ENCODE measurements at regions not wholly inside any gene's neighbourhood (a gene's known extent, or its start where the extent isn't known, plus 50 kb on each side); places are given as distances from the start of the nearest gene placed in this dataset.

DNA sequence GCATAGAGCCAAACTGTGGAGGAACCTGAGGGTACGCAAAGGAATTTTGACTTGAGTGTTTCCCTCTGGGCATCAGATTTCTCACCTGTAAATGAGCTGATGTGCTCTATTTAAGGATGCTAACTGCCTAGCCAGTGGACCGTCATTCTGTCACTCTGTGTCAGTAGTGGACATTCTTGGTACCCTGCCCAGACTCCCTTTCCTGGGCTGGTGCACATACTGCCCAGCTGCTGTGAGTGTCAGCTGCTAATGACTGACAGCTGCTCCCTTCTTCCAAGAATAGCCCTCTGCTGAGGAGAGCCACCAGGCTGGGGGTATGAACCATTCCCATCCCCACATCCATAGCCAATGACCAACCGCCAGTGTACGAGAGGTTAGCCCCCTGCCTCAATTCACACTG is 193.1 kb upstream of the DAB1 start:
- no peaks in the 10 kb centered on the region for H4K20me1 ChIP-seq (ENCODE audit: insufficient read depth)
- ChIA-PET RAD21 (ENCODE audit: low non-redundant PET in 1 of 2, low total read pairs in 2 of 2, uncharacterized antibody in 2 of 2, unreplicated experiment in 2 of 2) (no interaction called here), CTCF (no interaction called here), POLR2A (no interaction called here)
- ATAC-seq (no peak), DNase-seq (ENCODE audit: low read depth, low spot score) (no peak)
- intact Hi-C loops (cut with micrococcal nuclease) = no loop called here
- H3K4me2 ChIP-seq (ENCODE audit: low read length) = no peak overlapping the region
- H2AFZ ChIP-seq (ENCODE audit: low read depth, low read length, poor library complexity, severe bottlenecking) = no peak overlapping the region
- no peaks in the 10 kb centered on the region for H3K9me2 ChIP-seq (ENCODE audit: insufficient read depth)
- H3K79me2 ChIP-seq (ENCODE audit: insufficient read depth, low read length) = no peaks in the 10 kb centered on the region
- H3K36me3 ChIP-seq (ENCODE audit: control insufficient read depth in 1 of 2, insufficient read depth in 2 of 2, low read length in 2 of 2) = no peaks in the 10 kb centered on the region
- no TSS peak for BruUV-seq (replicated peaks)
- H3K4me3 ChIP-seq (replicated peaks in 1 of 2; ENCODE audit: low read depth in 1 of 2, low read length in 2 of 2) = no peak overlapping the region
- no peaks in the 10 kb centered on the region for H3K9me3 ChIP-seq (ENCODE audit: control insufficient read depth in 1 of 2, insufficient read depth in 1 of 2, low read depth in 1 of 2, low read length in 2 of 2)
- no peaks in the 10 kb centered on the region for H3K27me3 ChIP-seq (ENCODE audit: insufficient read depth, low read length)
- no peak overlapping the region for H3K27ac ChIP-seq (ENCODE audit: low read depth, low read length)
- no peaks in the 10 kb centered on the region for H3K4me1 ChIP-seq (ENCODE audit: control insufficient read depth in 1 of 2, insufficient read depth in 2 of 2, low read length in 2 of 2)
- TF ChIP-seq, protein P1, sequence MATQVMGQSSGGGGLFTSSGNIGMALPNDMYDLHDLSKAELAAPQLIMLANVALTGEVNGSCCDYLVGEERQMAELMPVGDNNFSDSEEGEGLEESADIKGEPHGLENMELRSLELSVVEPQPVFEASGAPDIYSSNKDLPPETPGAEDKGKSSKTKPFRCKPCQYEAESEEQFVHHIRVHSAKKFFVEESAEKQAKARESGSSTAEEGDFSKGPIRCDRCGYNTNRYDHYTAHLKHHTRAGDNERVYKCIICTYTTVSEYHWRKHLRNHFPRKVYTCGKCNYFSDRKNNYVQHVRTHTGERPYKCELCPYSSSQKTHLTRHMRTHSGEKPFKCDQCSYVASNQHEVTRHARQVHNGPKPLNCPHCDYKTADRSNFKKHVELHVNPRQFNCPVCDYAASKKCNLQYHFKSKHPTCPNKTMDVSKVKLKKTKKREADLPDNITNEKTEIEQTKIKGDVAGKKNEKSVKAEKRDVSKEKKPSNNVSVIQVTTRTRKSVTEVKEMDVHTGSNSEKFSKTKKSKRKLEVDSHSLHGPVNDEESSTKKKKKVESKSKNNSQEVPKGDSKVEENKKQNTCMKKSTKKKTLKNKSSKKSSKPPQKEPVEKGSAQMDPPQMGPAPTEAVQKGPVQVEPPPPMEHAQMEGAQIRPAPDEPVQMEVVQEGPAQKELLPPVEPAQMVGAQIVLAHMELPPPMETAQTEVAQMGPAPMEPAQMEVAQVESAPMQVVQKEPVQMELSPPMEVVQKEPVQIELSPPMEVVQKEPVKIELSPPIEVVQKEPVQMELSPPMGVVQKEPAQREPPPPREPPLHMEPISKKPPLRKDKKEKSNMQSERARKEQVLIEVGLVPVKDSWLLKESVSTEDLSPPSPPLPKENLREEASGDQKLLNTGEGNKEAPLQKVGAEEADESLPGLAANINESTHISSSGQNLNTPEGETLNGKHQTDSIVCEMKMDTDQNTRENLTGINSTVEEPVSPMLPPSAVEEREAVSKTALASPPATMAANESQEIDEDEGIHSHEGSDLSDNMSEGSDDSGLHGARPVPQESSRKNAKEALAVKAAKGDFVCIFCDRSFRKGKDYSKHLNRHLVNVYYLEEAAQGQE (IDR thresholded peaks at IDR 0.05; ENCODE audit: low read depth) = no peak
- no peak for TF ChIP-seq CEBPB (IDR thresholded peaks at IDR 0.05; ENCODE audit: low read depth)
- no peak for TF ChIP-seq SRF (IDR thresholded peaks at IDR 0.05; ENCODE audit: low read depth)
- no peak for TF ChIP-seq SP1 (IDR thresholded peaks at IDR 0.05; ENCODE audit: low read depth)
- TF ChIP-seq, protein P2, sequence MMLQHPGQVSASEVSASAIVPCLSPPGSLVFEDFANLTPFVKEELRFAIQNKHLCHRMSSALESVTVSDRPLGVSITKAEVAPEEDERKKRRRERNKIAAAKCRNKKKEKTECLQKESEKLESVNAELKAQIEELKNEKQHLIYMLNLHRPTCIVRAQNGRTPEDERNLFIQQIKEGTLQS (IDR thresholded peaks at IDR 0.05) = no peak
- no peak for TF ChIP-seq ELF1 (IDR thresholded peaks at IDR 0.05; ENCODE audit: borderline replicate concordance, low read depth)
- no peak for TF ChIP-seq YY1 (IDR thresholded peaks at IDR 0.05; ENCODE audit: extremely low read depth, insufficient replicate concordance, low read depth, low read length)
- TF ChIP-seq EZH2phosphoT487 (IDR thresholded peaks at IDR 0.05; ENCODE audit: borderline replicate concordance) = no peak
- TF ChIP-seq, protein P3, sequence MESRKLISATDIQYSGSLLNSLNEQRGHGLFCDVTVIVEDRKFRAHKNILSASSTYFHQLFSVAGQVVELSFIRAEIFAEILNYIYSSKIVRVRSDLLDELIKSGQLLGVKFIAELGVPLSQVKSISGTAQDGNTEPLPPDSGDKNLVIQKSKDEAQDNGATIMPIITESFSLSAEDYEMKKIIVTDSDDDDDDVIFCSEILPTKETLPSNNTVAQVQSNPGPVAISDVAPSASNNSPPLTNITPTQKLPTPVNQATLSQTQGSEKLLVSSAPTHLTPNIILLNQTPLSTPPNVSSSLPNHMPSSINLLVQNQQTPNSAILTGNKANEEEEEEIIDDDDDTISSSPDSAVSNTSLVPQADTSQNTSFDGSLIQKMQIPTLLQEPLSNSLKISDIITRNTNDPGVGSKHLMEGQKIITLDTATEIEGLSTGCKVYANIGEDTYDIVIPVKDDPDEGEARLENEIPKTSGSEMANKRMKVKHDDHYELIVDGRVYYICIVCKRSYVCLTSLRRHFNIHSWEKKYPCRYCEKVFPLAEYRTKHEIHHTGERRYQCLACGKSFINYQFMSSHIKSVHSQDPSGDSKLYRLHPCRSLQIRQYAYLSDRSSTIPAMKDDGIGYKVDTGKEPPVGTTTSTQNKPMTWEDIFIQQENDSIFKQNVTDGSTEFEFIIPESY (IDR thresholded peaks at IDR 0.05; ENCODE audit: extremely low read depth, insufficient replicate concordance, low read length) = no peak
- TF ChIP-seq TCF7L2 (IDR thresholded peaks at IDR 0.05; ENCODE audit: borderline replicate concordance, extremely low read depth, insufficient read depth, insufficient read length) = no peak
- H3K9ac ChIP-seq (ENCODE audit: low read length) = no peak overlapping the region
